CD4-positive, alpha-beta T cell treated with Interleukin-21 for 1 hour (primary cell): ENCODE measurements at regions not wholly inside any gene's neighbourhood (a gene's known extent, or its start where the extent isn't known, plus 50 kb on each side); places are given as distances from the start of the nearest gene placed in this dataset.
A peak's percentile ranks its signal among the peaks of the same experiment; 100 is the strongest.
"Not testable (repeated sequence)": the region's sequence is repeated elsewhere in the genome, so short reads cannot be mapped to it uniquely, and the experiment has no call there.

Experiments
- DNase-seq: peaks from one replicate; pipeline ENCODE4 v3.0.0-alpha.2; 2020

DNA sequence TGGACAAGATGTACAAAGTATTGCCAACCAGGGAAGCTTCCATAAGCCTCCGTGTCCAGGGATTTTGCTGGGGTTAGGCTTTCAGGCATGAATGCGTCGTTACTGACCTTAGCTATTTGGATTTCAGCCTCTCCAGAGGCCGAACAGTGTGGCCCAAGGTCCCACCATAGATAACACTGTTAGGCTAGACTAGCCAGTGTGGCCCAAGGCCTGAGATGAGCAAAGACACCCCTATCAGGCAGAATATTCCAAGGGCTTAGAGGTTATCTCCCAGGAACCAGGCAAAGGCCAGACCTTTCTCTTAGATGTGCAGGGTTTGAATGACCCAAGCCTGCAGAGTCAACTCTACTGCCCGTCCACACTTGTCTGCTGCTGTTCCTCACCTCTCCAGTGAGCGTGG is 131.7 kb upstream of the NDUFV2 start:
- no peak for DNase-seq

DNA sequence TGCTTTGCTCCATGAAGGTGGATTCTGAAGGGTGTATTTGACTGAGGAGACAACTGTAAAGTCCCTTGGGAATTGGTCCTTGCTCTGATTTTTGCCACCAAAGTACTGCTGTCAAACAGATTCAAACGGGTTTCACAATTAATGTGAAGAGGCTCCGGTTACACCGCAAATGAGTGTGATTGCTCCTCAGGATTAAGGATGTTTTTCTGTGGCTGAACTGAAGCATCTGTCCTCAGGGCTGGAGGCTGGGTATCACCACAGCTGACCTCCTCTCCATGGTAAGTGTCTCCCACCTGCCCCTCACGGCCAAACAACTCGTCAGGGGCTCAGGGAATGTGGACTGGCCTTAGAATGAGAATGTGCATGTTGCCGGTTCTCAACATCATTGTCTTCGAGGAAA is 130.4 kb upstream of the NDUFV2 start:
- DNase-seq = no peak

DNA sequence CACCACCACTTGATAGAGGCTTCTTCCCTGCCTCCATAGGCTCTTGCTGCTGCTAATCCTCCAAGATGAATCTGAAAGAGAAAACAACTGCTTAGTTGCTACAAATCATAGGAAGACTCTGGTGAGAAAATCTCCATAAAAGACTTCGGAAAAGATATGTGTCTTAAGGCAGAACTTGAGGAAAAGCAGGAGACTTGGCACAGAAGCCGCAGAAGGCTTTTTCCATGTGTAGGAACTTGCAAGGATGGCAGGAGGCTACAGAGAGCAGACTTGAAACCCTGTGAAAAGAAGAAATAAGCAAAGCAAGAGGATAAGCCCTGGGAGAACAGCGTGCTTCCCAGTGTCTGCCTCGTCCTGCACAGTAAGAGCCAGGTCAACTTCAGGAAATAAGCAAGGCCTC is 128.2 kb upstream of the NDUFV2 start:
- DNase-seq = no peak

DNA sequence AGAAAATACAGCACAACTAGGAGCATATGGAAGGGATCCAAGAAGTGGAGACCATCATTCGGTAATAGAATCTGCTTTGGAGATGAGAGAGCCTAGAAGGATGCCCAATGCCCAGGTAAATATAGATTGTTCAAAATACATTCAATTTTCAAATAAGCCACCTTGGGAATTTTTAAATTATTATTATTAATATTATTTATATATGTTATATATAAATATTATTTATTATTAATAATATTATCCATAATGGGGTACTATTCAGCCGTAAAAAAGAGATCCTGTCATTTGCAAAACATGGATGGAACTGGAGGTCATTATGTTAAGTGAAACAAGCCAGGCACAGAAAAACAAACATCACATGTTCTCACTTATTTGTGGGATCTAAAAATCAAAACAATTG is 127.8 kb upstream of the NDUFV2 start:
- DNase-seq = no peak

DNA sequence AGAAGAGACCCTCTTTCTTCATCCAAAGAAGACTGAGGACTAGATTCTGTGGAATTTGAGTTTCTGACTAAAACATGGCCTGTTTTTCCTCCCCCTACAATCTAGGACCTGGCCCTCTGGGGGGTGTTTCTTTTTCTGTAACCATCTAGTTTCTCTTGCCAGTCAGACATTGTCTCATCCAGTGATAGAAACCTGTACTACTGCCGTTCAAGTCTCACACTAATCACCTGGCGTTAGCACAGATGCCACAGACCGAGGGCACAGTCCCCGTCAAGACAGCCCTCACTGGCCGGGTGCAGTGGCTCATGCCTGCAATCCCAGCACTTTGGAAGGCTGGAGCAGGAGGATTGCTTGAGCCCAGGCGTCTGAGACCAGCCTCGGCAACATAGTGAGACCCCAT is 126.9 kb upstream of the NDUFV2 start:
- DNase-seq = no peak

DNA sequence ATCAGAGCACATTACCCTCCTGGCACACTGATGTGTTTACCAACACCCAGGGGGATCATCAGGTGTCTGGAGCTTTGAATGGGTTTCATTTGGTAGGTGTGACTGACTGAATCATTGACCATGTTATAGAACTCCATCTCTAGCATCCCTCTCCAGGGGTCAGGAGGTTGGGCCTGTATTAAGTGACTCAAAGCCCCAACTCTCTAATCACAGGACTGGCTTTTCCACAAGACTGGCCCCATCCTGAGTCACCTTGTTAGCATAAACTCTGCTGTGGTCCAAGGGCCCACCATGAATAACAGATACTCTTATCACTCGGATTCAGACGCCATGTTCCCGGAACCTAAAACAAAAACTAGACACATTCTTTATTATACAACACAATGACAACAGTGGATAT is 125.9 kb upstream of the NDUFV2 start:
- DNase-seq = no peak

DNA sequence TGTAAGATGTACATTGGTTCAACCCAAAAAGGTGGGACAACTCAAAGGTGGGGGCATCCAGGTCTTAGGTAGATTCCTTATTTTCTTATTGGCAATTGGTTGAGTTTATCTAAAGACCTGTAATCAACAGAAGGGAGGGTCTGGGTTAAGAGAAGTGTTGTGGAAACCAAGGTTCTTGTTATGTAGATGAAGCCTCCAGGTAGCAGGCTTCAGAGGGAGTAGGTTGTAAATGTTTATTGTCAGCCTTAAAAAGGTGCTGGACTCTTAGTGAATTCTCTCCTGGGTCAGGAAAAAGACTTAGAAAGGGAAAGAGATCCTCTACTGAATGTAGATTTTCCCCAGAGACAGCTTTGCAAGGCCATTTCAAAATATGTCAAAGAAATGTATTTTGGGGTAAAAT is 125.3 kb upstream of the NDUFV2 start:
- DNase-seq = no peak

DNA sequence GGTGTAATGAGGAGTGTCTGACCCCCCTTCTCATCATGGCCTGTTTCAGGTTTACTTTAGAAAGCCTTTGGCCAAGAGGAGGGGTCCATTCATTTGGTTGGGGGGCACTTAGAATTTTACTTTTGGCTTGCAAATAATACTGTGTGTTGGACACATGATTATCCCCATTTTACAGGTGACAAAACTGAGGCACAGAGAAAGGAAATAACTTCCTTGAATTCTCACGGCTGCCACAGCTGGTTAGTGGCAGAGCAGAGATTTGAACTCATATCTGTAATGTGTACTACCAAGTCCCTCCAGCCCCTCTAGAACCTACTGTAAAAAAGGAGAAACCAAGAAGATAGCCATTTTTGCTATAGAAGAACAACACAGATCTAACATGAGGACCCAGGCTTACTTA is 124.8 kb upstream of the NDUFV2 start:
- no peak for DNase-seq

DNA sequence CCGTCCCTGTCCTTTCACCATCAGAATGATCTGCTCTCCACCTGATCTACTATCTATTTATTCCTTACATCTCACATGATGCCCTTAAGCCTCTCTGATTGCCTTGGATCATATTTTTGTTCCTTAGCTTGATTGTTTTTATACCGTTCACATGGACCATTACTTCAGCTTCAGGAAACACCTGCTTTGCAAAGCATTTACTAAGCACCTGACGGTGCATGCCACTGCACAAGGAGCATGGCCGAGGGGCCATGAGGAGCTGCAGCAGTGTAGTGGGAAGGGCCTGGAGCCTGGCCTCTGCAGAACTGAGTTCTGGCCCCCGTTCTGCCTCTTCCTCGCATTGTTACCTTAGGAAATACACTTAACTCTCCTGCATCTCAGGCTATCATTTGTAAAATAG is 124.1 kb upstream of the NDUFV2 start:
- DNase-seq = no peak

DNA sequence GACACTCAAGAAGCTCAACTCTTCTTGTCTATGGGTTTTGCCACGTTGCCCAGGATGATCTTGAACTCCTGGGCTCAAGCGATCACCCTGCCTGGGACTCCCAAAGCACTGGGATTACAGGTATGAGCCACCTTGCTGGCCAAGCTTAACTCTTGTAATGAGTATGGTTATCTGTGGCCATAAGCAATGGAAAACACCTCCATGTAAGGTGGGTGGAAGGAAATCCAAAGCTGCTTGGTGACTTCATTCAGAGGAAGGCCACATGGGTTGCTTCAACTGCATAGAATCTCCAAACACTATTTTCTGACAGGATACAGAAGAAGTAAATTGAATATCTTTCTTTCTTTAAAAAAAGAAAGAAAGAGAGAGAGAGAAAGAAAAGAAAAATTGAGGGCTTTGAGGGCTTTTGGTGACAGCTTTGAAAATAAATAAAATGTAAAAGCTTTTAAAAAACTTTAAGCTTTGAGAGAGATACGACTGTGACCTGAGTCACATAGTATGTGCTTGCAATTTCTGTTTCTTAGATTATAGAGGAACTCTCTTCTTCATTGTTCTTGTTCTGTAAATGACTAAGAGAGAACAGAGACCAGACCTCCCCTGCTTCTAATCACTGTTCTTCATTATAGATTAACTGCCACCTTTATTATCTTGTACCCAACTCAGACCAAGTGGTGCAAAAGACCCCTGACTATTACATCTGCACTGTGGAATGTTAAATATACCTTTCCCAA is 123.1 kb upstream of the NDUFV2 start:
- no peak for DNase-seq

DNA sequence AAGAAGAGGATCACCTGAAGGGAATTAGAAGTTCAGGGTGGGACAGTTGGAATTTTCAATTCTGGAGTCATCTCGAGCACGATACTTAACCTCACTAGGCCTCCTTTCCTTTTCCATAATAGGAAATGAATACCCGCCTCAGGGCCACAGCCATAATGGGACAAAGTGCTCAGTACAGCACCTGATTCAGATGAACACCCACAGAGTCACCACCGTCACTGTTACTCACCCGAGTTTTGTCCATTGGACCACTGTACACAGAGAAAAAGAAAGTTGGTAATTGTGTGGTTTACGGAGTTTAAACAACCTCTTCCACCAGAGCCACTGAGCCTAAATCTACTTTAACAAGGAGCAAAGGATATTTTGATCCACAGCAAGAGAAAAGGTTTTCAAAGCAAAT is 122.0 kb upstream of the NDUFV2 start:
- no peak for DNase-seq

DNA sequence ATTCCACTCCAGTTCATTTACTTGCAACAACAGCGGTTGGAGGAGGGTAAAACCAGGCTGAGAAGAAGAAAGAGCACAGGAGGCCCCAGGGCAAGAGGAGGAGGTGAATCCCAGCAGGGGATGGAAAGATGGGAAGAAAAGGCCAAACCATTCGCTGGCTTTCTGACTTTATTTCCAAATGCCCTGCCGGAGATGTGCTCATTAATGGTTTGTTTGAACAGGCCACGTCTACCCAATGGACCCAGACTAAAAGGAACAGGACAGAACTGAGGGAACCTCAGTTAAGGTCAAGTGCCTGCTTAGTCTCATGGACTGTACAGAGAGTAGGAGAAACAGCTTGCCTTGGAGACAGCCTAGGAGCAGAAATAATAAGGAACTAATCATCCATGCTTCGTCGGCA is 121.6 kb upstream of the NDUFV2 start:
- DNase-seq = no peak

DNA sequence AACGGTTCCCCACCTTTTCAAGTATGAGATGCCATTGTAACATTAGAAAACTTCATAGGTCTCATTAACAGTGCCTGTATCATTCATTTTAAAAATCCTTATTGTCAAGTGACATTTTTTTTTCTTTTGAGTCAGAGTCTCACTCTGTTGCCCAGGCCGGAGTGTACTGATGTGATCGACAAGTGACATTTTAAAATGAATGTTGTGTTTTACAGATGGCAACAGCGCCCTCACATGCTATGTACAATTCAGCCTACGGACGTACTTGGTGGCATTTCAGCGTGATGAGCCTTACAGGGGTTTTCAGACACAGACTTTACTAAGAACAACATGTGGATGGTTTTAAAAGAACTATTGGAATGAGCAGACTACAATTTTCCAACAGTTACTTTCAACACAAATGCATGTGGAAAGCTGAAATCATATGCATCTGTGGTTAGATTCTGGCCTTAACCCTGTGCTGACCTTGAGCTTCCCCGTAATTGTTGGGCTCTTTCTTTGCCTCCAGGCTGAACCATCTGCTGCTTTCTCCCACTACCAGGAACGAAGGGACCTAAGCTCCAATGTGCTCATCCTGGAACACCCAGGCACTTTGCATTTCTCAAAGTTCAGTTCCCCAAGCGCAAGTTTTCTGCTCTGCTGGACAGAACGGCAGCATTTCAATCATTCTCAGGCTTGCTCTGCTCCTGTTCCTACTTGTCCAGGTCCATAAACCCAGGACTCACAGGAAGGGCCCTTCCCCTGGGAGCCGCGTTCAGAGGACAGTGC is 119.9 kb upstream of the NDUFV2 start:
- peak; percentile 7 for DNase-seq

DNA sequence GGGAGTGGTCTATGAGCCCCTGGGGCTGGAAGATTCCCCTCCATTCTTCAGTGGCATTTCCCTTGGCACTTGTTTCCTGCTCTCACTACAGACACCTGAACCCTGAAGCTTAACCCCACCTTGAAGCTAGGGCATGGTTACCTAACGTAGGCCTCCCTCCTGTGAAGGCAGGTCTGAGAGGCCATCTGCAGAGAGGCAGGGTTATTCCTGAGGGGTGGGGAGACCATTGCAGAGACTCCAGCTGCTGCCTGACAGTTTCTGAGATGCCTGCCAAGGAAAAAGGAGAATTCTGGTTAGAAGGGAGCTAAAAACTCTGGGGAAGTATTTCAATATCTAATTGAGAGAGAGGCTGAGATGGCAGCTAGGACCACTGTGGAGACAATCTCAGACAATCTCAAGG is 119.3 kb upstream of the NDUFV2 start:
- DNase-seq = no peak

DNA sequence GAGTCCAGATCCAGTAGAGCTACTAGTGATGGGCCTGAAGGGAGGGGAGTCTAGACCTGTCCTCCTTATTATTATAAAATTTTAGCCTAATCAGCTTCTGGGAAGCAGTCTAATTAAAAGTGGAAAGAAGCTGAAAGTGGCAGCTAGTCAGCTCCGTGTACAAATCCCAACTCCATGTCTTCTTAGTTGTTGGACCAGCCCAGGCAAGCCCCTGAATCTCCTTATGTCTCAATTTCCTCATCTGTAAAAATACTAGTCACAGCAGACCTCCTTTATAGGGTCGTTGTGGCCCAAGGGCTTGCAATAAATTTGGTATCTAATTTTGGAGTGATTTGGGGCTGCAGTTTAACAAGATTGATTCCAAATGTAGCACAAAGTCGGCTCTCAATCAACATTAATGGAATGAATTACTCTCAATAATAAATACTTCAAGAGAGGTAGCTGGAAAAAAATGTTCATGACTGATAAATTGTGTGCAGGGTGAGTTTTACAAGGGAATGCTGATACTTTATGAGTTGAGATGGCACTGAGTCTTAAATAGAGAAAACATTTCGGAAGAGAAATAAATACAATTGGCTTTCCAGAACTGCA is 118.3 kb upstream of the NDUFV2 start:
- no peak for DNase-seq

DNA sequence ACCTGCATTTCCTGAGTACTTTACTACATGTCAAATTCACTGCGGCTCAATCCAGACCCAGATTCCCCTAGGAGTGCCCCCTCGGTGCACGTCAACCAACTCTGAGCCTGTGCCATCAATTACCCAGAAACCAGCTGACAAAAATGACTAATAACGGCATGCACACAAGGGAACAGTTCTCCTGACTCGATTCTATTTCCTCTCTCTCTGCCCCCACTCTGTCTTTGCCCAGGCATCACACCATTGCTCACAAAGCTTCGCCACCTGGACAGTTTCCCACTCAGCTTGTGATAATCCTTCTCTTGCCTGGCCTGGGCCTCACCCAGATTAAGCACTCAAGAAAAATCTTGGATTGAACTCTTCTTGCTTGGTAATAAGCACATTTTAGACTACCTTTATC is 115.3 kb upstream of the NDUFV2 start:
- no peak for DNase-seq

DNA sequence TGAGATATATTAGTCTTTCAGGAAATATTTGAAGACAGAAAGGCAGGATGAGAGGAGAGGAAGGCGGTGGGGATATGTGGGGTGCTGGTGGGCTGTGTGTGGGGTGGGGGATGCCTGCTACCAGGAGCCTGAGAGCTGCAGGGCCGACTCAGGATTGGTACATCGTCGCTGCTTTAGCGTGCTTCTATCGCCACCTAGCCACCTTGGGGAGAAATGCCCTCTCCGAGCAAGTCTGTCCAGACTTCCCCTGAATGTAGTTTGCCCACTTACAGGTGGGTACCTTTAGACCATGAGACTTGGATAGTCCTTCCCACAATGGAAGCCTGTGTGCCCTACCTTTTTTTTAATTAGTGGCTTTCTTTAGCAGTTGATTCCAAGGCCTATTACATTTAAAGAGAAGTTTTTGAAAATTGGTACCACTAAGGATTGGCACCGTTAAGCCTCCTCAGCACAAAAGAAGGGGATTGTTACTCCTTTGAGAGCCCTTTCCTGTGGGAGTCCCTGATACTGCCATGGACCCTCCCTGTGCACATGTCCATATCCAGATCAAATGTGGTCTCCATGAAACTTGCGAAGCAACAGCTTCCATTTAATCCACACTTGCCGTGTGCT is 114.1 kb upstream of the NDUFV2 start:
- DNase-seq = peak; percentile 56

DNA sequence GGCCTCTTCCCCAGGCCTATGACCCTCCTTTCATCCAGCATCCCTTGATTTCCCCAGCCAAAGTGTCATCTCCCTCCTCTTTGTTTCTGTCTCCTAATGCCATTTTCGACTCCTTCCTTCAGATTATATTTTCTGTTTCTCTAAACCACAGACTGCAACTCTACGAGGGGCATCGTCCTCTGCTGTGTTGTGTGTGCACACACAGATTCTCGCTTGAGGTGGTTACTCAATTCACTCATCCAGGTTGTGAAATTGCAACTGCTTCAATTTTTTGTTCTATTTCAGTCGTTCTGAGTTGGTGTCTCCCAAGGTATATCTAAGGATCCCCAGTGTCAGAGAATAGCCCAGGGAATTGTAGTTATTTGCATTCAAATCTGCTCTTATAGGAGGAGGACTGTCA is 113.5 kb upstream of the NDUFV2 start:
- no peak for DNase-seq

DNA sequence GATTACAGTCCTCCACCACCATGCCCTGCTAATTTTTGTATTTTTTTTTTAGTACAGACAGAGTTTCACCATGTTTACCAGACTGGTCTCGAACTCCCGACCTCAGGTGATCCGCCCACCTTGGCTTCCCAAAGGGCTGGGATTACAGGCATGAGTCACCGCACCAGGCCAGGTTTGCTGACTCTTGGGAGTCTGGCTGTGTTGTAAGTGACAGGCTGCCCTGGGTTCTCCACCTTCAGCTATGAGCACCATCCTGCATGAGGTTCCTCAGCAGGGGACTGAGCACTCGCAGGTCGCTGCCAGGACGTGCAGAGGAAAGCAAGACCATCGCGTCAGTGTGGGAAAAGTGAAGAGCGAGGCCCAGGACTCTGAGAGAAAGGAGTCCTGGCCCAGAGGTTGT is 112.6 kb upstream of the NDUFV2 start:
- DNase-seq = no peak

DNA sequence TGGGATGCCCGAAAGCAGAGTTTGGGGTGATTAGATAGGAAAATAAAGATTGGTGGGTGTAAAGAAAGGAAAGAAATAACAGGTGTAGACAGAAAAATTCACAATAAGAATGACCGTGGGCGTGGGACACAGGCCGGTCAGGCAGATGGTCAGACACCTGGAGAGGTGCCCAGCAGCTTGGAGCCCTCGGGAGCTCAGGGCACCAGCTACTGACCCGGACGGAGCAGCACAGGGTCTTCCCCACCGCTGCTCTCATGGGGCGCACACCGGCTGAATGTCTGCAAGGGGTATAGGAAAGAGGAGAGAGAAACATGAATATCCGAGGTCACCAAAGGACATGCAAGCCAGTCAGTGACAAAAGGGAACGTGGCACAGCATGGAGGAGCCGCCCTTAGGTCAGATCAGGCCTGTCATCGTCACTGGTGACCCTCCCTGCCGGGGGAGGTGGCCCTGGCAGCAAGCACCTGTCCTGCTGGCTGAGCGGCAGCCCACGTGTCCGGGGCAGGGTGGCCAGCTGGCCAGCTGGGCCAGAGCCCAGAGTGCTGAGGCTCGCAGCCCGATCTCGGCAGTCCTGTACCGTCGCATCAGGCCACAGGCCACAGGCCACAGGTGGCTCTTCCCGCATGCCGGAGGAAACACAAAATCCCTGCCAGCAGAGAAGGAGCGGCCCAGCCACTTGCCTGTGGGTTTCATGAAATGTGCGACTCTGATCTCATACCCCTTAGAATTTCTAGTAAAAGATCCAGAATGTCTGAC is 112.0 kb upstream of the NDUFV2 start:
- no peak for DNase-seq

DNA sequence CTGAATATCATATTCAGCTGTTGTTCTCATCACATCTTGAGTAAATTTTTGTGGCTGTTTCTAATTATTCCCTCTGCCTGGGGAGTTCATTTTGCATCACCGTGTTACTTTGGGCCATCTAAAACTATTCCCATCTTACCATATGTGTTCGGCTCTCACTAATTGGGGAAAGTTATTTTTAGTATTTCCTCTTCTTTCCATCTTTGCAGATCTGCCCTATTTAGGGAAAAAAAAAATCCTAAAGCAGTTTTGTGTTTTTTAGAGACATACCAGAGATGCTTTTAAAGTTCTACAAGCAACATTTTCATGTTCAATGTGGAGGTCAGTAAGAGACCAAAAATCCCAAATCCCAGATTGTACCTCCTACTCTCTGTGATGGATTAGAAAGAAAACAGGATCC is 111.3 kb upstream of the NDUFV2 start:
- DNase-seq = no peak

DNA sequence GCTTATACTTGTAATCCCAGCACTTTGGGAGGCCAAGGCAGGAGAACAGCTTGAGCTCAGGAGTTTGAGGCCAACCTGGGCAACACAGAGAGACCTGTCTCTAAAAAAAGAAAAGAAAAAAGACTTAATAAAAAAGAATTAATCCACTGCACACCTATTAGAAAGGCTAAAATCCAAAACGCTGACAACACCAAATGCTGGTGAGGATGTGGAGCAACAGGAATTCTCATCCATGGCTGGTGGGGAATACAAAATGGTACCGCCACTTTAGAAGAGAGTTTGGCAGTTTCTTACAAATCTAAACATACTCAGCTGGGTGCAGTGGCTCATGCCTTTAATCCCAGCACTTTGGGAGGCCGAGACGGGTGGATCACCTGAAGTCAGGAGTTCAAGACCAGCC is 110.0 kb upstream of the NDUFV2 start:
- not testable (repeated sequence) for DNase-seq

DNA sequence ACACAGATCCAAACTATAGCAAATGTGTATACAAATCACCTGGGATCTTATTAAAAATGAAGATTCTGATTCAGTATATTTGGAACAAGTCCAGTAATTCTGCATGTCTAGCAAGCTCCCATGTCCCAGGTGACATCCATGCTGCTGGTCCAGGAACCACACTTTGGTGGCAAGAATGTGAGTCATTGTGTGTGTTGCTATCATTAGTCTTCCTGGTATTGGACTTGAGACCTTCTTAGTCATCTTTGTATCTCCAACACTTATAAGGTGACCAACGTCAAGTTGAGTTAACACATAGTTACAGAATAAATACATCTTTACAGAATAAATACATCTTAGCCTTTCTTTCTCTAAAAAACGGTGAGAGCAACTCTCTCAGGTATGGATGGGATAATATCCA is 107.9 kb upstream of the NDUFV2 start:
- DNase-seq = no peak
